ENCODE measurements at regions not wholly inside any gene's neighbourhood (a gene's known extent, or its start where the extent isn't known, plus 50 kb on each side); places are given as distances from the start of the nearest gene placed in this dataset.

GRCh38 chr3:83515123-83515522, 1443.7 kb upstream of the CADM2 start:
- no peak overlapping the region for H3K27ac ChIP-seq
- no peak for DNase-seq (ENCODE audit: low read depth, low spot score)
- H3K9me3 ChIP-seq (ENCODE audit: low read depth, low read length) = no peaks in the 10 kb centered on the region
- H3K36me3 ChIP-seq (ENCODE audit: insufficient read depth, low read length) = no peaks in the 10 kb centered on the region
- H3K9ac ChIP-seq (ENCODE audit: insufficient read length) = no peak overlapping the region
- H3K4me3 ChIP-seq = no peak overlapping the region
- TF ChIP-seq FOXP2 (optimal IDR thresholded peaks at IDR 0.05; ENCODE audit: control extremely low read depth, extremely low read length, insufficient read depth) = no peak
- TF ChIP-seq POLR2AphosphoS5 (IDR thresholded peaks at IDR 0.05; ENCODE audit: borderline replicate concordance, low read depth, low read length) = no peak
- no peak for TF ChIP-seq EZH2 (IDR thresholded peaks at IDR 0.05)

DNA sequence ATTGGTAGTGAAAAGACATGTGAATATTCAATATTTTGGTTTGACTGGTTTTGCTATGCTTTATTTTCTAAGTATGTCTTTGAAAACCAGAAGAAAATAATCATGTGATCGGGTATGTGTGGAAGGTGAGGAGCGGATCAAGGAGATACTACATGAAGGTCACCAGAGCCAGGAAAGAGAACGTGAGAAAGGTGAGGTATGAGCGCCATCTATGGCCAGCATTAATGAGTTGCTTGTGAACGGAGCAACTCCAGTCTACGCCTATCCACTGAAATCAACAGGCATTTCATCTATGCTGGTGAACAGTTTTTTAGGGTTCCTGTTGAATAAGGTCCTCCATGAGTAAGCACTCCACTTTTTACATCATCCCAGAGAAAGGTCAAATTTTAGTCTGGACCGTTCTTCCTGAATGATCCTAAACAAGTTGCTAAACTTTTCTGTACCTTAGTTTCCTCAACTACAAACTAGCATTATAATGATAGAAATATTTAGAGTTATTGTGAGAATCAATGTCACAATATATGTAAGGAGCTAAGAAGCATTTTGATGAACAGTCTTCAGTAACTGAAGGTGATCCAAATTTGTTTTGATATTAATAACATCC, 1435.2 kb upstream of the CADM2 start:
- H3K9me3 ChIP-seq (ENCODE audit: low read depth, low read length) = no peaks in the 10 kb centered on the region
- H3K9ac ChIP-seq (ENCODE audit: insufficient read length) = no peak overlapping the region
- no peak overlapping the region for H3K4me3 ChIP-seq
- DNase-seq (ENCODE audit: low read depth, low spot score) = peak; percentile 59
- no peak overlapping the region for H3K27ac ChIP-seq
- H3K36me3 ChIP-seq (ENCODE audit: insufficient read depth, low read length) = no peaks in the 10 kb centered on the region
- no peak for TF ChIP-seq POLR2AphosphoS5 (IDR thresholded peaks at IDR 0.05; ENCODE audit: borderline replicate concordance, low read depth, low read length)
- peak; percentile 44 for TF ChIP-seq FOXP2 (optimal IDR thresholded peaks at IDR 0.05; ENCODE audit: control extremely low read depth, extremely low read length, insufficient read depth)
- TF ChIP-seq EZH2 (IDR thresholded peaks at IDR 0.05) = no peak

GRCh38 chr3:83524901-83525300, 1433.9 kb upstream of the CADM2 start:
- no peak for TF ChIP-seq EZH2 (IDR thresholded peaks at IDR 0.05)
- TF ChIP-seq FOXP2 (optimal IDR thresholded peaks at IDR 0.05; ENCODE audit: control extremely low read depth, extremely low read length, insufficient read depth) = no peak
- no peak for TF ChIP-seq POLR2AphosphoS5 (IDR thresholded peaks at IDR 0.05; ENCODE audit: borderline replicate concordance, low read depth, low read length)
- H3K27ac ChIP-seq = no peak overlapping the region
- no peak overlapping the region for H3K4me3 ChIP-seq
- no peaks in the 10 kb centered on the region for H3K36me3 ChIP-seq (ENCODE audit: insufficient read depth, low read length)
- no peaks in the 10 kb centered on the region for H3K9me3 ChIP-seq (ENCODE audit: low read depth, low read length)
- no peak overlapping the region for H3K9ac ChIP-seq (ENCODE audit: insufficient read length)
- DNase-seq (ENCODE audit: low read depth, low spot score) = no peak

DNA sequence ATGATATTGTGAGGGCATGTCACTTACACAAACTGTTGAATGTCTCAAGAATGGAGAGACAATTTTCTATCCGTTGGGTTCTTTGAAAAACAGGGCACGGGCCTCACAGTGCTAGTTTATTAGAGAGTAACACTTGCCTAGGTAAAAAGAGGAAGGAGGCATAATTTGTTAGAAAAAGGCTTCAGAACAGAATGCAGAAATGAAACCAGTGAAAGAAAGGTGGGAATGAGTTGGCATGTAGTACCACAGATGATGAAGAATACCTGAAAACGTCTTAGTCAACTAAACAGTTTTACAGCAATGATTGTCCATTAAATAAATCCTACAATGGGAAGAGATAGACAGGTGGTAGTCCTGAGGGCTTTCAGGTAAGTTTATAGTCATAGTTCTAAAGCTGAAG, 1399.7 kb upstream of the CADM2 start:
- Histone ChIP-seq H3K27ac (no peak overlapping the region), H3K36me3 (ENCODE audit: insufficient read depth, low read length) (no peaks in the 10 kb centered on the region), H3K4me3 (no peak overlapping the region), H3K9ac (ENCODE audit: insufficient read length) (no peak overlapping the region), H3K9me3 (ENCODE audit: low read depth, low read length) (no peaks in the 10 kb centered on the region)
- no peak for DNase-seq (ENCODE audit: low read depth, low spot score)
- no peak for TF ChIP-seq EZH2 (IDR thresholded peaks at IDR 0.05)

DNA sequence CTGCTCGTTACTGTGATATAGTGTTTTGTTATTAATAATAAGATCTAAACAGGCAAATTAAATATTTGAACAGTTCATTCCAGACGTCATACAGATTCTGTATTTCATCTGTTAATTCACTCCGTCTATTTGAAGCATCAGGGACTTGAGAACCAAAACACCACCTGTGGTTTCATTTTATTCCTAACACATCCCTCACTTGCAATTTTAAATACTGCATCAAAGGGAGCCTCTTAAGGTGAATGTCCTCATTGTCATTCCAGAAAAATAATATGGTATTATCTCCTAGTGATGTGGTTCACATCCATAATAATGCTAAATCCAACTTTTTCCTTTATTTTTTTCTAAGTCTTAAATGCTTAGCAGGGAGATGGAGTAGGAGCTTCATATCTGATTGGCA, 1390.9 kb upstream of the CADM2 start:
- Histone ChIP-seq H3K9ac (ENCODE audit: insufficient read length) (no peak overlapping the region), H3K27ac (no peak overlapping the region), H3K4me3 (no peak overlapping the region), H3K36me3 (ENCODE audit: insufficient read depth, low read length) (no peaks in the 10 kb centered on the region), H3K9me3 (ENCODE audit: low read depth, low read length) (no peaks in the 10 kb centered on the region)
- no peak for DNase-seq (ENCODE audit: low read depth, low spot score)
- TF ChIP-seq POLR2AphosphoS5 (IDR thresholded peaks at IDR 0.05; ENCODE audit: borderline replicate concordance, low read depth, low read length) (no peak), FOXP2 (optimal IDR thresholded peaks at IDR 0.05; ENCODE audit: control extremely low read depth, extremely low read length, insufficient read depth) (no peak), EZH2 (IDR thresholded peaks at IDR 0.05) (no peak)

- DNase-seq (ENCODE audit: low read depth, low spot score) = no peak
- Histone ChIP-seq H3K9me3 (ENCODE audit: low read depth, low read length) (no peaks in the 10 kb centered on the region), H3K27ac (no peak overlapping the region), H3K9ac (ENCODE audit: insufficient read length) (no peak overlapping the region), H3K36me3 (ENCODE audit: insufficient read depth, low read length) (no peaks in the 10 kb centered on the region), H3K4me3 (no peak overlapping the region)
- no peak for TF ChIP-seq FOXP2 (optimal IDR thresholded peaks at IDR 0.05; ENCODE audit: control extremely low read depth, extremely low read length, insufficient read depth)
- TF ChIP-seq EZH2 (IDR thresholded peaks at IDR 0.05) = no peak
- no peak for TF ChIP-seq POLR2AphosphoS5 (IDR thresholded peaks at IDR 0.05; ENCODE audit: borderline replicate concordance, low read depth, low read length)
Measured at GRCh38 chr3:83581546-83581945, 1377.2 kb upstream of the CADM2 start.

- Histone ChIP-seq H3K4me3 (no peak overlapping the region), H3K9ac (ENCODE audit: insufficient read length) (no peak overlapping the region), H3K9me3 (ENCODE audit: low read depth, low read length) (no peaks in the 10 kb centered on the region), H3K36me3 (ENCODE audit: insufficient read depth, low read length) (no peaks in the 10 kb centered on the region), H3K27ac (no peak overlapping the region)
- no peak for DNase-seq (ENCODE audit: low read depth, low spot score)
- no peak for TF ChIP-seq FOXP2 (optimal IDR thresholded peaks at IDR 0.05; ENCODE audit: control extremely low read depth, extremely low read length, insufficient read depth)
- no peak for TF ChIP-seq EZH2 (IDR thresholded peaks at IDR 0.05)
- TF ChIP-seq POLR2AphosphoS5 (IDR thresholded peaks at IDR 0.05; ENCODE audit: borderline replicate concordance, low read depth, low read length) = no peak
Measured at GRCh38 chr3:83601704-83602103, 1357.1 kb upstream of the CADM2 start.

DNA sequence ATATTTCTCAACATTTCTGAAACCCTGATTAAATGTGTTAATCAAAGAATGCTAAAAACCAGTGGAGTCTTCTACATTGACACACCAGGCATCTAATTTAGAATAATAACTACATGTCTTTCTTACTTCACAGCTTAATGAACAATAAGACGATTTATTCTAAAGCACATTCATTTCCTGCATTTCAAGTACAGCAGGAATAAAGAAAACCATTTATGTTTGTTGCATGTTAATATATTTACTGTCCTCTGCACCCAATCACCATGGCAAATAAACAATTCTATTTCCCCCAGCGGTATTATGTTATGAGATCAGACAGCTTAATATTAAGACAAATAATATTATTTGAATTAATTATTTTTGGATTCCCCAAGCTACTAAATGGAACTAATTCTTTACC, 1336.3 kb upstream of the CADM2 start:
- Histone ChIP-seq H3K9me3 (ENCODE audit: low read depth, low read length) (no peaks in the 10 kb centered on the region), H3K36me3 (ENCODE audit: insufficient read depth, low read length) (no peaks in the 10 kb centered on the region), H3K27ac (no peak overlapping the region), H3K9ac (ENCODE audit: insufficient read length) (no peak overlapping the region), H3K4me3 (no peak overlapping the region)
- DNase-seq (ENCODE audit: low read depth, low spot score) = no peak
- TF ChIP-seq FOXP2 (optimal IDR thresholded peaks at IDR 0.05; ENCODE audit: control extremely low read depth, extremely low read length, insufficient read depth) (no peak), EZH2 (IDR thresholded peaks at IDR 0.05) (no peak), POLR2AphosphoS5 (IDR thresholded peaks at IDR 0.05; ENCODE audit: borderline replicate concordance, low read depth, low read length) (no peak)

DNA sequence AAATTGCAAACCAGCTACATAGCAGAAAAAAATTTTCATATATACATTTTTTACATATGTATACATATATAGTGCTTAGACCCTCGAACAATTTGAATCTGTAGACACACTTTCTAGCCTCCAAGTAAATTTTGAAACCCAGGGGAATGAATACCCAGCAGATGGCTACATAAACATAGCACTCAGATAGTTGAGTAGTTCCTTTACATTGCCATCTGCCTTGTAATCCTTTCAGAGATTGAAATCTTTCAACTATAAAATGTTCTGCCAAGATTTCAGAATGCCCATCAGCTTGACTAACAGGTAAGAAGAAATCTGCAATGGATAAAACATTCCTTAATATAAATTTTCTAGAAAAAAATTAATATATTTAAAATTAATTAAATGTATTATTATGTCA, 1333.5 kb upstream of the CADM2 start:
- no peaks in the 10 kb centered on the region for H3K36me3 ChIP-seq (ENCODE audit: insufficient read depth, low read length)
- H3K4me3 ChIP-seq = no peak overlapping the region
- DNase-seq (ENCODE audit: low read depth, low spot score) = no peak
- H3K27ac ChIP-seq = no peak overlapping the region
- H3K9ac ChIP-seq (ENCODE audit: insufficient read length) = no peak overlapping the region
- H3K9me3 ChIP-seq (ENCODE audit: low read depth, low read length) = no peaks in the 10 kb centered on the region
- TF ChIP-seq EZH2 (IDR thresholded peaks at IDR 0.05) (no peak), POLR2AphosphoS5 (IDR thresholded peaks at IDR 0.05; ENCODE audit: borderline replicate concordance, low read depth, low read length) (no peak), FOXP2 (optimal IDR thresholded peaks at IDR 0.05; ENCODE audit: control extremely low read depth, extremely low read length, insufficient read depth) (no peak)
